SU-DHL-6 (cell line): ENCODE measurements at regions not wholly inside any gene's neighbourhood (a gene's known extent, or its start where the extent isn't known, plus 50 kb on each side); places are given as distances from the start of the nearest gene placed in this dataset.

ENCODE experiments used
- CTCF ChIP-seq: fragments of 200-600 bp; sonication (generic); IDR thresholded peaks from one replicate; pipeline ENCODE4 v1.5.1; 2017; ENCODE audit warnings: antibody characterized with exemption, mild to moderate bottlenecking, low read length, moderate library complexity; ENCODE audit not compliant: insufficient read depth, poor library complexity, severe bottlenecking
- EZH2phosphoT487 ChIP-seq: fragments of 200-600 bp; sonication (generic), shearing (Covaris generic); conservative IDR thresholded peaks from 2 replicates; pipeline ENCODE4 v1.6.1; 2018; ENCODE audit warnings: mild to moderate bottlenecking, antibody characterized with exemption, low read length, moderate library complexity, mixed read lengths

GRCh38 chr2:220125551-220125950 is 498.1 kb downstream of the SLC4A3 start:
- TF ChIP-seq CTCF (no peak), EZH2phosphoT487 (no peak)
